ENCODE measurements at regions not wholly inside any gene's neighbourhood (a gene's known extent, or its start where the extent isn't known, plus 50 kb on each side); places are given as distances from the start of the nearest gene placed in this dataset.
"Not testable (repeated sequence)": the region's sequence is repeated elsewhere in the genome, so short reads cannot be mapped to it uniquely, and the experiment has no call there.

DNA sequence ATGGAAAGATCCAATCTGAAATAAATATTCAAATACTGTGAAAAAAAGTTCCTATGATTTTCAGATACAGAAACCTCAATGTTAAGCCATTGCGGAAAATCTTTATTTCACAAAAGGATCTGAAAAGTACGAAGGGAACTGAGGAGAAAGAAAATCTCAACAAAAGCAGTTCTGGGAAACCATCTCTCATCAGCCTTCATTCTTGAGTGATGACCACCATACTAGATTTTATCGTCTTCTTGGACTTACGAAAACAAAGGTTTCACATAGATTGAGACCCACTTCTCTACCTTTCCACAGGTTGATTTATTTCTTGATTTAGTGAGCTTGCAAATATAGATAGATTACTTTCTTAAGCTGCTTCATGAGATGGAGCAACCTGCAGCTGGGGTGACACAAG, 293.4 kb upstream of the LYZL1 start:
- DNase-seq: no peak

DNA sequence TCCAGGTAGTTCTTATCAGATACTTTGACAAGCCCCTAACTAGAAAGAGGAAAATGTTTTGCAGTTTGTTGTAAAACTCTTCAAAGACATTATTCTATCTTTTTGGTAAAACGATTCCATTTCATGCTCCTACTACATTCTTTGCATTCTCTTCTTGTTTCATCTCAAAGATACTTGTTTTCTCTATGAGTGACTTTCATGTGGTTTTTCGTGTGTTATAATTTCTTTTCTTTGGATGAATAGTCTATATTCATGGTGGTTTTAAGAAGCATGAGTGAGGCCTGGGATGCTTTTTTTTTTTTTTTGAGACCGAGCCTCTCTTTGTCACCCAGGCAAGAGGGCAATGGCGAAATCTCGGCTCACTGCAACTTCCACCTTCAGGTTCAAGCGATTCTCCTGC, 292.5 kb upstream of the LYZL1 start:
- no peak for DNase-seq

DNA sequence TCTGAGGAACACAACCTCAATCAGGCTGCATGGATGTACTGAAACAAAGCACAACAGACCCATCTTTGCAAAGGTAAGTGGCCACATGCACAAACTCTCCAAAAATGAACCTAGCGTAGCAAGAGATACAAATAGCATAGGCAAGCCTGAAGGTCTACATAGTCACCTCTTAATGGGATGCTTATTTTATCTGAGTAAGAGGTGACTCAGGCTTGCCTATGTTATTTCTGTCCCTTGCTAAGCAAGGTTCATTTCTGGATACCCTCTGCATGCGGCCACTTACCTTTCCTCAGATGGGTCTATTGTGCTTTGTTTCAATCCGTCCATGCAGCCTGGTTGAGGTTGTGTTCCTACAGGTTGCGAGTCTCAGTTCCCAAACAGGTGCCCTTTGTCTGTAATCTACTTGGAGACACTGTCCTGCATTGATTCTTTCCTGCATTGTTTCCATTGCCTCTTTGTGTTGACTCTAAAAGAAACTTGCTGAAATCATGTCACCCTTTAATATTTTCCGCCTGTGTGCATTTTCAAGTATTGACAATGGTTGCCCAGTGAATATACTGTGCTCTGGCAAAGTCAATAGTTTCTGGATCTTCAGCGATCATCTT, 291.8 kb upstream of the LYZL1 start:
- no peak for DNase-seq

DNA sequence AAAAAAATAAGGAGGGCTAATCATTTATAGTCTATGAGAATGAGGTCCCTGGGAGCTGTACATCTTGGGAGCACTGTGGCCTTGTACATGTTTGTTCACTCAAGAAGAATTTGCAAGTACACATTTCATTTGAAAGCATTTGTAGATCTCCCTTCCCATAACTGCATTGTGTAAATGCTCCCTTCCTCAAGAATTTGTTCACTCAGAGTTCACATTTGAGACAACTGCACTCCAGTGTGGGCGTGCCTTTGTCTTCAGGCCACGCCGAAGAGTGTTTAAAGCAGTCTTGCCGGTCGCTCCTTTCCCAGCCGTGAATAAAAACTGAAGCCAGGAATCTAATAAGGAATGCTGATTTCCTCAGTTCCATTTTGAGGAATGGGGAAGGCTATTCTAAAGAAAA, 291.1 kb upstream of the LYZL1 start:
- no peak for DNase-seq

DNA sequence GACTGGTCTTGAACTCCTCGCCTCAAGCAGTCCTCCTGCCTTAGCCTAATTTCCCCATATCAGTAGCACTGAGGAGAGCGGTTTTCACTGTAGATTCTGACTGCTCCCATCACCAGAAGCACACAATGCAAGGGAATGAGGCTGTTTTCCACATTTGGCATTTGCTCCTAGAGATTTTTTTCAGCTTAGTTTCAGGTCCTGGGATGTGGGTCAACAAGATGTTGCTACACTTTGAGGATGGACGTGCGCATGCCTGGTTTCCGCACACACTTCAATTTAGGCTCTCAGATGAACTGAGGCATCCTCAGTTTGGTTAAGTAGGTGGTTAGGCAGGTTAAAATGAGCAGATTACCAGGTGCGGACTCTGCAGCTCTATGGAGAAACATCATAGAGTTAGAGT, 287.1 kb upstream of the LYZL1 start:
- DNase-seq: no peak

DNA sequence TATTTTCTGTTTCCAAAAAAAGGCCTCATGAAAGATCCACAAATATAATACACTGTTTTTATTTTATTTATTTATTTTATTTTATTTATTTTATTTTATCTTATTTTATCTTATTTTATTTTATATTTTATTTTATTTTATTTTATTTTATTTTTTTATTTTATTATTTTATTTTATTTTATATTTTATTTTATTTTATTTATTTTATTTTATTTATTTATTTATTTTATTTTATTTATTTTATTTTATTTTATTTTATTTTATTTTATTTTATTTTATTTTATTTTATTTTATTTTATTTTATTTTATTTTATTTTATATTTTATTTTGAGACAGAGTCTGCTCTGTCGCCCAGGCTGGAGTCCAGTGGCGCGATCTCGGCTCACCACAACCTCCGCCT, 285.9 kb upstream of the LYZL1 start:
- DNase-seq: not testable (repeated sequence)

DNA sequence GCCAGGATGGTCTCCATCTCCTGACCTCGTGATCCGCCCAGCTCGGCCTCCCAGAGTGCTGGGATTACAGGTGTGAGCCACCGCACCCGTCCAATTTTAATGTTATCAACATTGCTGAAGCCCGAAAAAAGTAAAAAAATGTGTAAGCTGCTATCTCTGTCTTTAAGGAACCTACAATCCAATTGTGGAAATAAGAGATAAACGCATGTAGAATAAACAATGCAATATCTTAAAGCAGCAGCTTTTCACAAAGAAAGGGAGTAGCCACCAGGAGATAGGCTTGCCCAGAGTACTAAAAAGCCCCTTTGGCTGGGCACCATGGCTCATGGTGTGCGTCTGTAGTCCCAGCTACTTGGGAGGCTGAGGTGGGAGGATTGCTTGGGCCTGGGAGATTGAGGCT, 282.9 kb upstream of the LYZL1 start:
- DNase-seq: no peak

DNA sequence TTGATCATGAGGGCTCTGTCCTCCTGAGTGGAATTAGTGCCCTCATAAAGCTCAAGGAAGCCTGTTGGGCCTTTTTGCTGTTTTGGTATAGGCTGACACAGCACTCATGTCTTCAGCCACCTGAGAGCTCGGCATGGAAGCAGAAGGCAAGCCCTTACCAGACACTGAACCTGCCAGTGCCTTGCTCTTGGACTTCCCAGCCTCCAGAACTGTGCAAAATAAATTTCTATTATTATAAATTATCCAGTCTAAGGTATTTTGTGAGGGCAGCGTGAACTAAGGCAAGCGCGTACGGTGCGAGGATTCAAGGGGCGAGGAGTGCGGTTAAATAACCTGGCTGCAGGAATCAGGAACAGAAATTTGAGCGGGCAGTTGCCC, 281.5 kb upstream of the LYZL1 start:
- no peak for DNase-seq

DNA sequence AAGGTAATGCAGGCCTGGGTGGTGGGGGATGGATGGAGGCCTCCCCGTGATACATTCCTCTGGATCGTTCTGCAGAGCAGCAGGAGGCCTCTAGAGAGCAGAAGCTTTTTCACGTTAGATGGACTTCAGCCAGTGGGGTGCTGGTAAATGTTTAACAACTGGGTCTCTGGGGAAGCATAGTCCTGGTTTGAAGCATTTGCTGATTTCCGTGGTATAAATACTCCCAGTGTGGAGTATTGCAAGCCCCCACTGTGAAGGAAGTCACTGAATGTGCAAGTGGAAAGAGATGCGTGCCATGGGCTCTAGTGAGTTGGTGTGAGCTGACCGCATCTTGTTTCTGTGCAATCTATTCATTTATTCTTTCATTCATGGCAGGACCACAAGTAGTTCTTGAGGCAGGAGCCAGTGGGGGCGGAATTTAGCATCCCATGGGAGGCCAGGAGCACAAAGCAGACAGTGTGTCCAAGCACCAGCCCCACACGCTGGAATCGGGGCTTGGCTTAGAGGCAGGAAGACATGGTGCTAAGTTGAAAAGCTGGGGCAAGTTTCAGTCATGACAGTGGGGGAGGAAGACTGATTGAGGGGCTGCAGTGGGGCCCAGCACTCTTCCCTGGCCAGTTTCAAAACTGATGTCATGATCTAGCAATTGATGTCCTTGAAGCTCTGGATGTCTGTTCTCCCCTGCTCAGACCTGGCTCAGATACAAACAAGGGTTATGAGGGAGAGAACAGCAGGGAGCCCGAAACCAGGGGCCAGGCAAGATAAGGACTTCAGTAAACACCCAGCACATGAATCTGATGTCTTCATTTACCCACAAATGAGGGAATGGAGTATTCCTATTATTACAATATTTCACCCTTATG, 280.9 kb upstream of the LYZL1 start:
- no peak for DNase-seq

DNA sequence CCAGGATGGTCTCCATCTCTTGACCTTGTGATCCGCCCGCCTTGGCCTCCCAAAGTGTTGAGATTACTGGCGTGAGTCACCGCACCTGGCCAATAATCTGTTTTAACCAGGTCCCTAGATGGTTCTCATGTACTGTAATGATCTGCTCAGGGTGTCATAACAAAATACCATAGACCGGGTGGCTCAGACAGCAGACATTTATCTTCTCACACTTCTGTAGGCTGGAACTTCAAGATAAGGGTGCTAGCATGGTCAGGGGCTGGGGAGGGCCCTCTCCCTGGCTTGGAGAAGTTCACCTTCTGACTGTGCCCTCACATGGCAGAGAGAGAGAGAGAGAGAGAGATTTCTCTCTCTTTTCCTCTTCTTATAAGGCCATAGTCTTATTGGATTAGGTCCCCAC, 279.4 kb upstream of the LYZL1 start:
- no peak for DNase-seq

DNA sequence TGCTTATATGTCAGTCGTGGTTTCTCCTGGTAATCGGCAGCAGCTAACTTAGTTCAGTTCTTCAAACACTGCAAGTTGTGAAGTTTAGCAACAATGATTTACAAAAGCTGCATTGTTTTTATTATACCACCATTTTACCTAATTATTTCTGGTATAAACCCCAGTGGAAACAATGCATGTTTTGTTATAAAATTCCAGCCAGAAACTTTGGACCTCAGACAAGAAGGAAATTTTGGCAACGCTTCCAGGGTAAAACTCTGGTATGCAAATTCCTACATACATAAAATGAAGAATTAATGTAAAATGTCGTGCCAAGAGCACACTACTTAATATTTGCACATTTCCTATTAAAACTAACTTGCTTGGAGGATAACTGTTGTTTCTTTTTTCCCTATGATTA, 277.4 kb upstream of the LYZL1 start:
- no peak for DNase-seq

DNA sequence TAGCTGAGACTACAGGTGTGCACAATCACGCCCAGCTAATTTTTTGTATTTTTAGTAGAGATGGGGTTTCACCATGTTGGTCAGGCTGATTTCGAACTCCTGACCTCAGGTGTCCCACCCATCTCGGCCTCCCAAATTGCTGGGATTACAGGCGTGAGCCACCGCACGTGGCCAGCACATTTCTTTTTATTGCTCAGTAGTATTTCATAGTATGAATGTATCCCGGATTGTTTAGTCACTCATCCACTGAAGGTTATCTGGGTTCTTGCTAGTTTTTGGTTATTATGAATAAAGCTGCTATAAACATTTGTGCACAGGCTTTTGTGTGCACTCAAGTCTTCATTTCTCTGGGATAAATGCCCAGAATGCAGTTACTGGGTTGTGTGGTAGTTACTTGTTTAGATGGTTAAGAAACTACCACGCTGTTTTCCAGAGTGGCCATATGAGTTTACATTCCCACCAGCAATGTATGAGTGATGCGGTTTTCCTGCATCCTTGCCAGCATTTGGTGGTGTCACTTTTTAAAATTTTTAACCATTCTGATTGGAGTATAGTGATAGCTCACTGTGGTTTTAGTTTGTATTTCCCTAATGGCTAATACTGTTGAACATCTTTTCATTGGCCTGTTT, 275.8 kb upstream of the LYZL1 start:
- no peak for DNase-seq

DNA sequence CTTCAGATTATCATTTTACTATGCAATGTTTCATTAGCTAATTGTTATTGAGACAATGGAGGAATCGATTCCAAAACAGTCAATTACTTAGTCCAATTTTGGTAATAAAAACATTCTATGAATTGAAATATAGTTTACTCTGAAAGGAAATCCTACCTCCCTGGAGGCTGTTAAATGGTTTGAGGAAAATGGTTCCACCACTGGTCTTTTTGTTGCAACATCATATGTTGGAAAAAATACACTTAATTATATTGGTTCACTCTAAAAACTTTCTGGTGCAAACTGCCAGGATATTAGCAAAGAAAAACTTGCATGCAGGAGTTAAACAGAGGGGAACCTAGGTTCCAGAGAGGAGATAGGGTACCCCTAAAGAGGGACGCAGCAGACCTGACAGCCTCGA, 267.3 kb upstream of the LYZL1 start:
- no peak for DNase-seq

DNA sequence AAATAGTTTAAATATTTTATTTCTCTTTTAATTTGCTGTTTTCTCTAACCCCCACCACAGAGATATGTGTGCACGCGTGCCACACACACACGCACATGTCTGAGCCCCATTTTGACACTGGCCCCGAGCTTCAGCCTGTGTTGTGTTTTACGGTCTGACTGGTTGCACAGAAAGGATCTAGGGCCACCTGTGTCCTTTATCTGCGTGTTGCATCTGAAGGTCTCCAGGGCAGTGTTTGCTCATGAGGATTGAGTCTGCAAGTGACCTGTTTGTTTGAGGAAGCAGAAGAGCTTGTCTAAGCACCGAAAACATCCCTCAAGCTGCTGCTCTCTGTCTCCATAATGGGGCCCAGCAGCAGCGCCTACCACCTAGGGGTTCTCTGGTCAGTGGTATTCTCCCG, 266.4 kb upstream of the LYZL1 start:
- no peak for DNase-seq

DNA sequence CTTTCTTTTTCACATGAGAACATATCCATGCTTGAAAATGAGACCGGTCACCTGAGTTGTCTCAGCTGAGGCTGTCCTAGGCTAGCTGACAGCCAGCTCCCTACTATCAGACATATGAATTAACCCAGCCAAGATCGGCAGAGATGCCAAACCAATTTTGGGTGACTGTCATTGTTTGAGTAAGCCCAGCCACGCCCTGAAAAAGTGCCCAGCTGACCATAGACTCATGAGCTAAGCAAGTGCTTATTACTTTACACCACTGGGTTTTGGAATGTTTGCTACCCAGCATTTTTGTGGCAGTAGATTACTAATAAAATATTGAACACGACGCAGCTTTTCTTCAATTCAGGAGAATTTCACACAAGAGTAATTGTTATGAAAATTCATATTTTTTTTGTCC, 265.2 kb upstream of the LYZL1 start:
- no peak for DNase-seq

DNA sequence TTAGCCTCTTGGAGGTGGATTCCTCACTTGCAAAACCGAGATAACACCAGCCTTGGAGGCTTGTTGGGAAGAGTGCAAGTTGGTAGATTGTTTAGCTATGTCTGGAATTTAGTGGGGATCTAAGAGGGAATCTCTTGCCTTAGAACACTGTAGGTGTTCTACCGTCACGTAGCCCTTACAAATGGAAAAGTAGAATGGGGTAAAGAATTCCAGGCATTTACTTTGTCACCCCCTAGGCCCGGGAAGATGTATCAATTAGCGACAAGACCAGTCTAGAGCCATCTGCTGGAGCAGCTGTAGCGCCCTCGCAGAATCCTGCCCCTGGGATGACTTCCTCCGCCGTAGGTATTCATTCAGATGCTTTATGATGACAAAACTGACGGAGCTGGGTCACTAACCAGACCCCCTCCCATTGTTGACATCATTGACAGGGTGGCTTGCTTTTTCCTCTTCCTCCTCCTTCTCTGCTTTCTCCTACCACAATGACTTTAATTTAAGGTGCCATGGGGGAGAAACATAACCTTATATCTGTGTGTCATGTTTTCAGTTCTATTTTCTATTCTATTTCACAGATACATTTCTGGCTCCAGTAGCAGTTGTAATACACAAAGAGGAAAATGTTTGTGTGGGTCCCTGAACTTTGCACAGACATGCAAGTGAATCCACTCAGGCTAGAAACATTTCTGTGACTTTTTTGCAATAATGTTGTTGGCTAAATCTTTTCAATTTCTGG, 262.6 kb upstream of the LYZL1 start:
- no peak for DNase-seq

DNA sequence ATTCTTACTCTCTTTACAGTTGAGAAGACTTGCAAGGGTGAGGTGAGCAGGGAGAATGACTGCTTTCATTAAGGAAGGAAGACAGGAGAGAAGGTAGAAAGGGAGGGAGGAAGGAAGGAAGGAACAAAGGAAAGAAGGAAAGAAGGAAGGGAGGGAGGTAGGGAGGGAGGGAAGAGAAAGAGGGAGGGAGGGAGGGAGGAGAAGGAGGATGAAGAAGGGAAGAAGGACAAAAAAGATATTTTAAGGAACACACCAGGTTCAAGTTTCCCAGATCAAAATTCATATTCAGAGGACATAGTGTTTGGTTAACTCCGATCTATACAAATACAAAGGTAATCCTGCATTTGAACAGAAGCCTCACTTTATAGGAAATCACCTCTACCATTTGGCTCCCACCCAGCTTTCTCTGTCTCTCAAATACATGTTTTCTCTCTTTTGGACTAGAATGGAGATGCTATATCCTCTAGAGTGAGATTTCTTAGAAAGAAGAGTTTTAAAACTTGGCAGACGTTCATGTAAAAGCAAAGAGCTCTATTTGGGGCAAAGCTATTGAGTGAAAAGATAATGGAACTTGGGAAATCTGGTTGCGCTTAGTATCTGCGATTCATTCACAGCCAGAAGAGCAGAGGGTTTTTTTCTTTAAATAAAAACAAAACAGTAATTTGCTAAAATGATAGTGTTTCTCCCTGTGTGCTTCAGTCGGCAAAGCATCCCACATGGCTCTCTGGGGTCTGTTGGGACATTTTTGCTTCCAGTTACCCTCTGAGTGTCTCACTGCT, 261.9 kb upstream of the LYZL1 start:
- no peak for DNase-seq

DNA sequence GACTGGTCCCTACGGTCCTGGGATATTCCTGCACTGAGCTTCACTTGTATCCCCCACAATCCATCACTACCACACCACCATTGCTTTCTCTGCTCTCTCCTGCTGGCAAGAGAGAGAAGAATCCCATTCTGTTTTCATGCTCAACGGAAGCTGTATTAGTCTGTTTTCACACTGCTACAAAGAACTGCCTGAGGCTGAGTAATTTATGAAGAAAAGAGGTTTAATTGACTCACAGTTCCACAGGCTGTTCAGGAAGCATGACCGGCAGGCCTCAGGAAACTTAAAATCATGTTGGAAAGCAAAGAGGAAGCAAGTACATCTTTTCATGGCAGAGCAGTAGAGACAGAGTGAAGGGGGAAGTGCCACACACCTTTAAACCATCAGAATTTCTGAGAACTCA, 260.4 kb upstream of the LYZL1 start:
- DNase-seq: no peak

DNA sequence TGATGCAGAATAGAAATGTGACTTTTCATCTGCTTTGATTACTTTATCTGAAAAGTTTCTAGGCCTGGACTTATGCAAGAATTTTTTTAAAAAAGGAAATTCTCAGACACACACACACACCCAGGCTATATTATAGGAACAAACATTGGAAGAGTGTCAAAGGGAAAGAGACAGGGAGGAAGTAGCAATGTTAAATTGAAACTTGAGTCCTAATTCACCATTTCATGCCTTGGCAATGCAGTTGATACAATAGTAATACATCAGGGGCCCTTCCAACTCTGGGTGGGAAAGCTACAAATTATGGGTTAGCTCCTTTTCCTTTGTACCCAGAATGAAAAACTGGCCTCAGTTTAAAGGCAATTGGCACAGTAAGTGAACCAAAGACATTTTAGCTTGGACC, 258.0 kb upstream of the LYZL1 start:
- DNase-seq: no peak

DNA sequence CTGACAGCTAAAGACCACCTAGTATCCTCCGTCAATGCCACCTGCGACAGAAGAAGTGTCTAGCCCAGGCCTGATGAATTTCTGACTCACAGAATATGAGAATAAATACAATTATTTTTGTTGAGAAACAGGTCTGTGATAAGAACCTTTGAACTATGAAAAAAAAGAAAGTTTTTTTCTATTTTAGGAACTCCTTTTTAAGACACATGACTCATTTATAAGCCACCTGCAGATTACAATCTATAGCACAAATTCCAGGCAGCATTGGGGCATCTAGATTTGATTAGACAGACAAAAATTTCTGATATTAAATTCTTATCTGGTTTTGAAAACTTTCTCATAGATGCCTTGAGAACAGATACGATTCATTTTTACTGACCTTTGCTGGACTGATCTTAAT, 256.7 kb upstream of the LYZL1 start:
- no peak for DNase-seq

DNA sequence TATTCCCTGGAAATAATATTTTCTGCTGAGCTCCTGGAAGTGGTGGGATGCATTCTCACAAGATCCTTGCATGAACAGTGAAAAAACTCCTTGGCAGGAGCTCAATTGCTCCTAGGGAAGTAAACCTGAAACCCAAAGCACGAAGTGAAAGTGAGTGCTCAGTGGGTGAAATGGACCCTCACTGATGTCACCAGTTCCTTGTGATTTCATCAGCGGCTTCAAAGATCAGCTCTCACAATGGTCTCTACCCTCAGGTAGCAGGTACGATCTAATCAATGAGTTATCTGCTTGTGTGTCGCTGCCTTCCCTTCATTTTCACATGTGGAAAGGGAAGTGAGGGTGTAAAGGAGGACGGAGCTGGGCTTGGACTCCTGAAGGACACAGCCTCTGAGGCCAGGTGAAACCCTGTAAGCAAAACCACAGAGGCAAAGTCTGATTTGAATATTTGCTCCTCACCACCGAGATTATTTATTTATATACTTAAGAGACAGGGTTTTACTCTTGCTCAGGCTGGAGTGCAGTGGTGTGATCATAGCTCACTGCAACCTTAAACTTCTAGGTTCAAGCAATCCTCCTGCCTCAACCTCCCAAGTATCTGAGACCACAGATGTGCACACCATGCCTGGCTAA, 255.4 kb upstream of the LYZL1 start:
- DNase-seq: no peak

DNA sequence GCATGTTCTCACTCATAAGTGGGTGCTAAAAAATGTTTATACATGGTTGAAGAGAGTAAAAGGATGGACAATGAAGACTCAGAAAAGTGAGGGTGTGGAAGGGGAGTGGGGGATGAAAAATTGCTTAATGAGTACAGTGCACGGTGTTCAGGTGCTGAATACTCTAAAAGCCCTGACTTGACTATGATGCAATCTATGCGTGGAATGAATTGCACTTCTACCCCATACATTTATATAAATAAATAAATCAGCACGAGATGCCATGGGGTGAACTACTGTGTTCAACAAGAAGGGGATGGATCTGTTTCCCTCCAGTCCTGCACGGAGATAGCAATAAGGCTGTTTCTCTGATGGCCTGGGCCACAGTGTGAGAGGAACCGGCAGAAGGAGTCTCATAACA, 254.3 kb upstream of the LYZL1 start:
- no peak for DNase-seq

All from CD4-positive, alpha-beta T cell treated with Interleukin-4 for 4 hours (primary cell).